ENCODE measurements at regions not wholly inside any gene's neighbourhood (a gene's known extent, or its start where the extent isn't known, plus 50 kb on each side); places are given as distances from the start of the nearest gene placed in this dataset.

DNA sequence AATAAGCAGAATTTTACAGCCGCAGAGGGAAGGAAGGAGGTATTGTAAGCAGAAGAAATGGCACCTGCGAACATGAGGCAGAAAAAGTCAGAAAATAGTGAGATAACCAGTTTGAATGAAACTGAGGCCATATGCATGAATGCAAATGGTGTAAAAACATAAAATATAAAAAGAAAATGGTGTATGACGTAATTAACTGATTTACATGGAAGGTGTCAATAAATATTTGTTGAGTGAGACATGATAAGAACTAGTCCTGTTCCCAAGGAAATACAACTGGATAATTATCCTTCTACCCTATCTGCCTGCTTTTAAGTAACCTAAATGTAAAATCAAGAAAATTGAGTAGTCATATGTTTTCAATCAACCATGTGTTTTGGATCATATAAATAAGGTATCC, 178.1 kb upstream of the TOX3 start:
- TF ChIP-seq POLR2A (IDR thresholded peaks at IDR 0.05) (no peak), CTCF (IDR thresholded peaks at IDR 0.05) (no peak)
